MM.1S (cell line): ENCODE measurements at regions not wholly inside any gene's neighbourhood (a gene's known extent, or its start where the extent isn't known, plus 50 kb on each side); places are given as distances from the start of the nearest gene placed in this dataset.

Source experiments
- CTCF ChIP-seq: fragments of 300-600 bp; sonication (generic); IDR thresholded peaks from 2 replicates; pipeline ENCODE4 v1.5.1; 2016; ENCODE audit warnings: antibody characterized with exemption, low read length, mixed read lengths
- EZH2 ChIP-seq: fragments of 300-600 bp; sonication (generic); optimal IDR thresholded peaks from 2 replicates; pipeline ENCODE3; 2017; ENCODE audit warnings: low read depth, mild to moderate bottlenecking, antibody characterized with exemption, low read length, mixed read lengths

- TF ChIP-seq CTCF (no peak), EZH2 (no peak)
Measured at GRCh38 chr9:6068983-6069382, 53.6 kb upstream of the RANBP6 start.
